Right forelimb (tissue), 1 donor: ENCODE measurements at regions not wholly inside any gene's neighbourhood (a gene's known extent, or its start where the extent isn't known, plus 50 kb on each side); places are given as distances from the start of the nearest gene placed in this dataset.
"Not testable (repeated sequence)": the region's sequence is repeated elsewhere in the genome, so short reads cannot be mapped to it uniquely, and the experiment has no call there.

Experiments used
- DNase-seq: peaks from one replicate; pipeline ENCODE4 v3.0.0-alpha.2; 2018

DNA sequence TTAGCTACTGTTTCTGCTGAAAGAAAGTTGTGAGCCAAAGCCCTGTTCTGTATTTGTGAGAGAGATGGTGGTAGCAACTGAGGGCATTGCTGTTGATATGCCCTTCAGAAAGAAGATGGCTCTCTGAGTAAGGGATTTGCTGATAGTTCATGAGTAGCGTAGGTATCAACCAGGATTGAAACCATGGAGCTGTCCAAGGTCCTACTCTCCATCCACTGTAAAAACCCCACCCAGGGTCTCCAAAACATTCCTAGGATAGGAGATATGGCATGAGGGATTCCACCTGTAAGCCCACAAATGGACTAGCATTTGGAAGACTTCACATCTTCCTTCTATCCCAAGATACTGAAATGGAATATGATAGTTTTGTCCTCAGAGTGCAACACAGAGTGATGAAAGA is 277.1 kb upstream of the PRKX start:
- DNase-seq: no peak

DNA sequence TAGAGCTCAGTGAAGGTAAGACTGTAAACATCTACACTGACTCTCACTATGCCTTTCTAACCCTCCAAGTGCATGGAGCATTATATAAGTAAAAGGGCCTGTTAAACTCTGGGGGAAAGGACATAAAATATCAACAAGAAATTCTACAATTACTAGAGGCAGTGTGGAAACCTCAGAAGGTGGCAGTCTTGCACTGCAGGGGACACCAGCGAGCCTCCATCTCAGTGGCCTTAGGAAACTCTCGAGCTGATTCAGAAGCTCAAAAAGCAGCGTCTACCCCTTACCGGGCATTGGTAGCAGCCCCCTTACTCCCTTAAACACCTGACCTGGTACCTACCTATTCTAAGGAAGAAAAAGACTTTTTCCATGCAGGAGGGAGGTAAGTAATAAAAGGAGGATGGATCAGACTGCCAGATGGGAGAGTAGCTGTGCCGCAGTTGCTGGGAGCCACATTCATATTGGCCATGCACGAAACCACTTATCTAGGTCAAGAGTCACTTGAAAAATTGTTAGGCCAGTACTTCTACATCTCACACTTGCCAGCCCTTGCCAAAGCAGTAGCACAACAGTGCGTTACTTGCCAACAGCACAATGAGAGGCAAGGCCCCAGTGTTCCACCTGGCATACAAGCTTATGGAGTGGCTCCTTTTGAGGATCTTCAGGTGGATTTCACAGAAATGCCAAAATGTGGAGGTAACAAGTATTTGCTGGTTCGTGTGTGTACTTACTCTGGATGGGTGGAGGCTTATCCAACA is 258.8 kb upstream of the PRKX start:
- not testable (repeated sequence) for DNase-seq

DNA sequence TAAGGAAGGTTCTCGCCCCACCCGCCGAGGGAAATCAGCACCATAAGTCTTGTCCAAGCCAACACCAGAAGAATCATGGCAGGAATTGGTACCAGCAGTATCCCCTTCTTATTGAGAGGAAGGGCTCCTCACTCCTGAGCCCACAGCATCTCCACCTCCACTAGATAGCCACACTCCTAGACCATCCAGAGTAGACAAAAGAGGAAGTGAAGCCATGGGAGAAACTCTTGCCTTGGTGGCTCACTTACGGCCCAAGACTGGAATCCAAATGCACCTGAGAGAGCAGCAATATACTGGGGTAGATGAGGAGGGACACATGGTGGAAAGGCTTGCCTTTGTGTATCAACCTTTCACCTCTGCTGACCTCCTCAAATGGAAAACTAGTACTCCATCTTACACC is 255.3 kb upstream of the PRKX start:
- DNase-seq: no peak

DNA sequence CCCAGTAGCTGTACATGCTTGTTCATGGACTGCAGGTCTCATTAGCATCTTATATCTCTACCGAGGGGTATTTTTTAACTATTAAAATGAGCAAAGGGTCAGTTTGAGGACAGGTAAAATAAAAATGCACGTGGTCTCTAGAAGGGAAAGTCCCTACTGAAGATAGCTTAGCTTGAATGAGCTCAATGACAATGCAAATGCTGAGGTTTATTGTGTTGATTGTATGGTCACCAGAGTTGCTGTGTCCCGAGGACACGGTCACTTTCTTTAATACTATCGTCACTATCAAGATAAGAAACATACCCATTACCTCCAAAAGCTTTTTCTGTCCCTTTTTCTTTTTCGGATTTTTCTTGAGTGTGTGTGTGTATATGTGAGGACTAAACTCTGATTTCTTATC is 250.5 kb upstream of the PRKX start:
- DNase-seq: no peak

DNA sequence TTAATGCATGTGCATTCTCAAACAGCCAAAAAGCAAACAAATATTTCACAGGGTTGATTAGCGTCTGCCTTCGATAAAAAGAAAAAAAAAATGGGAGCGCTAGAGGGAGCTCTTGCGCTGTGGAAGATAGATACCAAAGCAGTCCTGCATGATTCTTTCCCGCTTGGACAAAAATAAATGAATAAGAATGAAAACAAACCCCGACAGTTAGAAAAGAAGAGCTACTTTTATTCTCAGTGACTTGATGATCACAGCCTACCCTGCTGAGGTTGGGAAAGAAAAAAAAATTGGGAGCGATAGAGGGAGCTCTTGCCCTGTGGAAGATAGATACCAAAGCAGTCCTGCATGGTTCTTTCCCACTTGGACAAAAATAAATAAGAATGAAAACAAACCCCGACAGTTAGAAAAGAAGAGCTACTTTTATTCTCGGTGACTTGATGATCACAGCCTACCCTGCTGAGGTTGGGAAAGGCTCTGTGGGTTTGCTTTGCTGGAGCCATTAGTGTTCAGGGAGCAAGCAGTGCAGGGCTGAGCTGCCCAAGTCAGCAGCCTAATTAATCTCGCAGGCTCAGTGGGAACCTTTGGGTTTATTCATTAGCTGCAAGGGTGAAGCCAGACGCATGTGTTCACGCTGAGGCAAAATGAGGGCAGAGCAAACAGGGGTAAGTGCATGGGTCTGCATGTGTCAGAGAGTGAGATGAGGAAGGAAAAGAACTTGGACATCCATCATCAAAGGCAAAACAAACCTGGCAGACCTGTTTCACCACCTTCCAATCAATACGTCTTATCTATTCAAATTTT is 249.3 kb upstream of the PRKX start:
- DNase-seq: no peak

DNA sequence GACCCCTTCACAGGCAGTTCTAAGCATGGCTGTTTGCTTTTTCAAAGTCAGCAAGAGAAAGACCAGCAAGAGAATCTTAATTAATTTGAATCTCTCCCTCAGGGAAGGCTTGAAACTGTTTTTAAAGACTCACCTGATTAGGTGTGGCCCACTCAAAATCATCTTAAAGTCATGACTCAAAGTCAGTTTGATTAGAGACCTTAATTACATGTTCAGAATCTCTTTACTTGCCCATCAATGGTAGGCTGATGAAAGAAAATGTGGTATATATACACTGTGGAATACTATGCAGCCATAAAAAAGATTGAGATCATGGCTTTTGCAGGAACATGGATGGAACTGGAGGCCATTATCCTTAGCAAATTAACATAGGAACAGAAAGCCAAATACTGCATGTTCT is 247.5 kb upstream of the PRKX start:
- no peak for DNase-seq

DNA sequence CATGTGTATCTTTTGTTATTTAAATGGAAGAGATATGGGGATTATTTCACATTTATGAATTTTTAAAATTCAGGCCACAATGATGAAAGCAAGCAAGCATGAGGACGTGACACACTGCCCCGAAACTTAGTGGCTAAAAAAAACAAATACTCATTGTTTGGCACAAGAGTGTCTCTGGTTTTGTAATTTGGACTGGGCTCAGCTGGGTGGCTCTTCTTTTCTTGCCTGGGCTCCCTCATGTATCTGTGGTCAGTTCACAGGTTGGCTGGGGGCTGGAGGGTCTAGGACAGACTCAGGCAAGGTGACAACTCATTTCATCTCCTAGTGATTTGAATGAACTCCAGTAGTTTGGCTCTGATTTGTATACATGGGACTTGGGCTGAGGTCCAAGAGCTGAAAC is 238.4 kb upstream of the PRKX start:
- no peak for DNase-seq

DNA sequence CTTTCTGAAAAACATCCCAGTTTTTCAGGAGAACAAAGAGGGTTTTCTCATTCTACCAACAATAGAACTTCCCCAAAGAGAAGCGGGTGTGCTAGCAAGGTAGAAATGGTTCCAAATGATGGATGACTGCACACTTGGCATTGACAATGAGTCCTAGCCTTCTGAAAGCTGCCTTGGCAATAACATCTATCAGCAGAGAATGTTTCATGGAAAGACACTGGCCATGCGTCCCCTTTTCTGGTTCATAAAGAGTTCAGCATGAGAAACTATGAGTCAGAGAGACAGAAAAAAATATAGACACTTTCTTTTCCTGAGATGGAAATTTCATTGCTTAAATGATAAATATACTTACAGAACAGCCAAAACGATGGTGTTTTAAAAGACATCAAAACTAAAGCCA is 236.9 kb upstream of the PRKX start:
- no peak for DNase-seq

DNA sequence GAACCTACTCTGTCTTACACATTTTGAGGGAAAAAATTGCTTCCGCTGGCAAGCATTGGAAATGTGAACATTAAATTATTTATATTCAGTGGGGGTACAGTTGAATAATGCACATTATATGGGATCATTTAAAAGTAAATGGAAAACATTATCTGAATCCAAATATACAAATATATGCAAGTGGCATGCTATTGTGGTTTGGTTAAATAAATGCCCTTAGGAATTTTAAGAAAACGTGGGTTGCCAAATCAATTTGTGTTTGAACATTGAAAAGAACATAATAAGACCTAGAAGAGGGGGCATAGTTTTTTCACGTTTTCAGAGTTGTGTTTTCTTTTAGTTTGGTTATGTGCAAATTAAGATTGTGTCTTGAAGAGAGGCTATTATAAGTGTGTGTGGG is 230.5 kb upstream of the PRKX start:
- no peak for DNase-seq

DNA sequence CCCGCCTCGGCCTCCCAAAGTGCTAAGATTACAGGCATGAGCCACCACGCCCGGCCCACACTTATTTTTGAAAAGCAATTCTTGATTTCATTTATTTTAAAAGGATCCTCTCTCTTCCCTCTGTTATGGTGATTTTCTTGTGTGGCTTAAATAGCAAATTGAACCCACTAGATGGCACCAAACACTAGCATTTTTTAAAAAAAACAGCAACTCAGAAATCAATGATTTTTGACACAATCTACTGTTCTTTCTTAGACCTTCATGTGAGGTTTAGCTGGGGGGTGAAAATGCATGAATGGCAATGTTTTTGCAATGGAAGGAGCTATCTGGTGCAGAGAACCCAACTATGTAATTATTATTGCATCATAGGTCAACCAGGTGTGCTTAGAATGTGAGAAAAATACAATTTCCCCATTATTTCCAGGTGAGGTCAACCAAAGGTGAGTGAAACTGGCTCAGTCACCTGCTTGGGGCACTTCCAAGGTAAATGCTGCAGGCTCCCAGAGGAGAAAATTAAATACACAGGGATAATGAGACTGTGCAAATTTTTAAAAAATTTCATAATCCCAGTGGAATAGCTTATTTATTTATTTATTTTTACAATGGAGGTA is 226.7 kb upstream of the PRKX start:
- DNase-seq: no peak

DNA sequence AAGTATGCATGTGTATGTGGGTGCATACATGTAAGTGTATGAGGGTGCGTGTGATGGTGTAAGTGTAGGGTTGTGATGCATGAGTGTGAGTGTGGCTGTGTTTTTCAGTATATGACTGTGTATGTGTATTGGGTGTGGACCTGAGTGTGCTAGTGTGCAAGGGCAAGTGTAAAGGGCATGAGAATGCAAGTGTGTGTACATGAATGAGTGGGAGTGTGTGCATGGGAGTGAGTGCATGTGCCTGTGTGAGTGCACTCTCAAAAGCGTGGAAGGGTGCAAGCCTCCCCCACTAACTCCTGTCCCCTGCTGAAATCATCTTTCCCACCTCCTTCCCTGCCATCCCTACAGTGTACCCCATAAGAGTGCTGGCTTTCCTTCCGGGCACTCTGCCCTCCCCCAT is 225.1 kb upstream of the PRKX start:
- DNase-seq: no peak

DNA sequence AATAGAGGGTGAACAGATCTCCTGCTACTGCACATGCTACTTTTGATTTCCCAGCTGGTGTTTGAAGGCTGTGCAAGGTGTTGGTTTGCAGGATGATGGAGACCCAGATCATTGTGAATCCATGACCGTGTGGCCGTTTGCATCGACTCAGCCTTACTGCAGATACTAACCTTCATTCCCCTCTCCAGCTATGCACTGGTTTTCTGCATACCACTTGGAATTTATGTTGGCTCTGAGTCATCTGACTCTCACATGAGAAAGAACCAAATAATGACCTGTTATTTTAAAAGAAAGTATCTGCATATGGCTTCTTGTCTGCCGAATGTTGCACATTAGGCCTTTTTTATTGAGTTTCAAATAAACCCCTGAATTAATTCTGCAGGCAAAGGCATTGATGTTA is 221.7 kb upstream of the PRKX start:
- not testable (repeated sequence) for DNase-seq

DNA sequence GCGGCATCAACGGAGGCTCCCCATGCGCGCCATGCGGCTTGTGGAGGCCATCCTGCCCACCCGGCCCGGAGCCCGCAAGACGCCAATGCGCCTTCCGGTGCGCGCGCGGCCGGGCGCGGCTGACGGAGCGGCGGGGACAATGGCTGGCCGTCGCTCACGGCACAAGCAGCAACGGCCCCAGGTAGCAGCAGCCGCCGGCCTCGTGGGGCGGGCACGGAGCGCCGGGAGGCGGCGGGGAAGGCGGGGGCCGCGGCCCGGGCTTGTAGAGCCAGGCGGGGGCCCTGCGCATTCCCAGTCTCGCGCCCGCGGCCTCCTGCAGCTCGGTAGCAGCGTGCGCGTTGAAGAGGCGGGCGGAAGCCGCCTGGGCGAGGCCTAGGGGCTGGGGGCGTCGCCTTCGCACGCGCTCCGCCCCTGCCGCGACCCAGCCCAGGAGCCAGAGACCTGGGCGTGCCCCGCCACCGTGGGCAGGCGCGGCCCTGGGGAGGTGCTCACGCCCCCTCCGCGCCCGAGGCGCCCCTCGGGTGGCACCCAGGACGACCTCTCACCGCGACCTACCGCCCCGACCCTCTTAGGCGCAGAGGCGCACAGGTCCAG is 207.1 kb upstream of the PRKX start:
- DNase-seq: not testable (repeated sequence)

DNA sequence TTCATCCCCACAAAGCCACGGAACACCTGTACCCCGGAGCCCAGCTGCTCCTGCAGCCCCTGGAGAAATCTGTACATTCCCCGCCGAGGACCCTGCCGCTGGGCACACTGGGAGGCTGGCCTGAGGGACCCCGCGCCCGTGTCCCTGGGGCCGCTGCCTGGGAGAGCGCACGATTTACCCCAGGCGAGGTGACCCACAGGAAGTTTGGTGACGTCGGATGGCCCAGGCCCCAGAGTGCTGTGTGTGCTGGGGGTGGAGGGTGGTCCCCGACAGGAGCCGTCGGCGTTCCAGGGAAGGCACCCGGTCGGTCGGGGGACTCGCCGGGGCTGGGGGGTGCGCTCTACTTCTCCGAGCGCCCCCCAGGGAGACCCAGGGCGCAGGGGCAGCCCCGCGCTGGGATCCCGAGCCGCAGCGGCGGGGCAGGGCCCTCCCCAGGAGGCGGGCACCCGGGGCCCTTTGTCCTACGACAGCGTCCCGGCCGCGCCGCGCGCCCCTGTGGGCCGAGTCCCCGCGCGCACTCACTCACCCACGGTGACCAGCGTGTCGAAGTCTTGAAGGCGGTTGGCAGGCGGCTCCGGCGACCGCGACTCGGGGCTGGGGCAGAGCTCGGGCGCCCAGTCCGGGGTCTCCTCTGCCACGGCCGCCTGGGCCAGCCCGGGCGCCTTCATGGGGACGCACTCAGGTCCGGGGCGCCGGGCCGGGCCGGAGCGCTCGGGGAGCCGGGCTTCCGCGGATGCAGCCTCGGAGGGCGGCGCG is 206.4 kb upstream of the PRKX start:
- DNase-seq: not testable (repeated sequence)

DNA sequence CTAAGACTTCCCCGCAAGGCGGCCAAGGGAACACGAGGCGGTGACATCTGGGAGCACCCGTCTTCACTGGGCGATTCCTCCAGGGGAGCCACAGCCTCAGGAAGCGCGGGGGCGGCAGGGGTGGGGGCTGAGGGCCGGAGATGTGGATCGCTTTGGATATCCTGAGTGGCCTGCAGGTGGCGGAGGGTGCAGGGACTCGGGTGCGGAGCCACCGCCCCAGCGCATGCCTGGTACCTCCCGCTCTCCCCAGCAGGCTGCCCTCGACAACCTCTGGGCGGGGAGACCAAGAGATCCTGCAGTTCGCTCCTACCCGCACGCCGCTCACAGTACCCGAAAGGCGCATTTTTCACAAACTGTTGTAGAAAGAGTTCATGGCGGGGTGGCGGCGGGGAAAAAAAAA is 201.4 kb upstream of the PRKX start:
- DNase-seq: not testable (repeated sequence)

DNA sequence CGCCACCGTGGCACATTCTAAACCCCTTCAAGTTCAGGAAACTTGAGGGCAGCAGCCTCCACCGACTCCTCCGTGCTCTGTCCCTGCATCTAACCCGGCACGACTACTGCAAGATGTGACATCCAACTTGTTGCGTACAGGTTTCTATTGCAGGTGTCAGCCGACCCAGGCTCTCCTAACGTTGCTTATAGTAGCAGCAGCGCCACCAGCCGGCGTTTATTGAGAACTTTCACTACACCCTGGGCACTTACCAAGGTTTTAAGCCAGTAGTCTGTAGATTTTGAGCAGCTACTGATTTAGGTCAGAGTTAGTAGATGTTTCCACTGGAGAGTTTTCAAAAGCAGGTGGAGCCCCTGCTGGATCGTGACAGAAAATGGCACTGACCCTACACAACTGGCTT is 200.6 kb upstream of the PRKX start:
- not testable (repeated sequence) for DNase-seq

DNA sequence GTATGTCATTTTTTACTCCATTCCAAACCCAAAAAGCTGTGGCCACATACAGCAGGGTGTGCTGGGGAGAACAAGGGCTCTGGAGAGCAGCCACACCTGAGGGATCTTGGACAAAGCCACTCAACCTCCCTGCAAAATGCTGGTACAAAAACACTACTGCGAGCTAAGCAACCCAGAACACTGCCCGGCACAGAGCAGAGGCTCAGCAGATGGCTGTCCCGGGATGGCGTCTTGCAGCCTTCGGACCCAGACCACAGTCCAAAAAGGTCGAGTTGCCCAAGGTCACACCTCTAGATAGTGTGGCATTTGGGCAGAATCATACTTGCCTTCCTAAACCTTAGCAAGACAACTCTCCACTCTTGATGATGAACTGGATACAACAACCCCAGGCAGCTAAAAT is 197.6 kb upstream of the PRKX start:
- not testable (repeated sequence) for DNase-seq

DNA sequence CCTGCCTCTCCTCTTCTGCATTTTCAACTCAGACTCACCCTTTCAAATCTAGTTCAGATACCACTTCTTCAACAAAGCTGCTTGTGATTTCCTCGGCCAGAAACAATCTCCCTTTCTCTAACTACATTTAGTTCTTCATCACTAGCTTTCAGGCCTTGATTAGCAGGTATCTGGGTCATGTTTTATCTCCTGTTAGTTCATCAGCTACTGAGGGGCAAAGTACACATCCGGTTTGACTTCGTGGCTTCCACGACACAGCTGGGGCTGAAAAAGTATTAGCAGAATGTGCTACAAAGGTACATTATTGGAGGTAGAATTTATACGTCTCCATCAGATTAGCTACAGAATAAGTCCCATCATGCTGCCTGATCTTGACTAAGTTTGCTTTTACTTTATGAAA is 197.2 kb upstream of the PRKX start:
- not testable (repeated sequence) for DNase-seq

DNA sequence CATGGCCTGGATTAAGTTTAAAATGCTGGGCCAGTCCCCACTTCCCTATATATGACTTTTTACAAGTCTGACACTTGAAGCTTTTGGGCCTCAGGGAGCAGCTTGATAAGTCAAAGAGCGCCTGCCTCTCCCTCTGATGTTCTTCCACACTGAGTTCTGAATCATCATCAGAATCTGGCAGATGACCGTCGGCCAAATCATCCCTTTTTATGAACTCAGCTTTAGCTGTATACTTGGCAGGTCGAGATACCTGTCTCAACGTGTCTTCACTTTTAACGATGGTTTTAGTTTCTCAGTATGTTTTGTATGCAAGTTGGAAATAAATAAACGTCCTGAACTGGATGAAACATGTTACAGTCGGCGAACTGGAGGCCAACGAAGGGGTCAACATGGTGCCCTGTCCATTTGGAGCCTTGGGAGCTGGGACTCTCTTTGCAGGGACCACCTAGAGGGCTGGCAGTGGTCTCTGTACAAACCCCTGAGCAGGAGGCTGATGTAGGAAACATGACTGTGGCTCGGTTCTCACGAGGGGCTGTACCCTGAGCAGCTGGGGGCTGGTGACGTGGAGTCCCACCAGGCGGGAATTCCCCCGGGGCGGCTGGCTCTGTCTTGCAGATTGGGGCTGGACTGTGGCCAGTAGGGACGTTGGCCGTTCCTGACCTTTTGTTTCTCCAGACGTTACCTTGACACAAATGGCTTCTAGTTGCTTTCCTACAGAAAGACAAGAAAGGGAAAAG is 192.2 kb upstream of the PRKX start:
- DNase-seq: not testable (repeated sequence)

DNA sequence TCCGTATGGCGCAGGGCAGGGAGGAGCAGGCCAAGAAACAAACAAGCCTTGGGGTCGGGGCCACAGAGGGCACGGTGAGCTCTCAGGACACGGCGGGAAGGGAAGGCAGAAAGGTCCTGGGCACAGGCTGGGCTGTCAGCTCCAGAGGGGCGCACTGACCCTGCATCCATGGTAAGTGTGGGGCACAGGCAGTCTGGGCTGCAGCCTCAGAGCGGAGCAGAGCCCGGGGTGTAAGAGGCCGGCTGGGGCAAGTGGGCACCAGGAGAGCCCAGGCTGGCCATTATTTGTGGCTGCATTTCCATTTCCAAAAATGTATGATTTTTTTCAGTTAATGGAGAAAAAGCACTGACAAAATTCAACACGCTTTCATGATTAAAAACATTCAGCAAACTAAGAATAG is 188.8 kb upstream of the PRKX start:
- not testable (repeated sequence) for DNase-seq

DNA sequence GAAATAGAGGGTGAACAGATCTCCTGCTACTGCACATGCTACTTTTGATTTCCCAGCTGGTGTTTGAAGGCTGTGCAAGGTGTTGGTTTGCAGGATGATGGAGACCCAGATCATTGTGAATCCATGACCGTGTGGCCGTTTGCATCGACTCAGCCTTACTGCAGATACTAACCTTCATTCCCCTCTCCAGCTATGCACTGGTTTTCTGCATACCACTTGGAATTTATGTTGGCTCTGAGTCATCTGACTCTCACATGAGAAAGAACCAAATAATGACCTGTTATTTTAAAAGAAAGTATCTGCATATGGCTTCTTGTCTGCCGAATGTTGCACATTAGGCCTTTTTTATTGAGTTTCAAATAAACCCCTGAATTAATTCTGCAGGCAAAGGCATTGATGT is 183.3 kb upstream of the PRKX start:
- DNase-seq: not testable (repeated sequence)

DNA sequence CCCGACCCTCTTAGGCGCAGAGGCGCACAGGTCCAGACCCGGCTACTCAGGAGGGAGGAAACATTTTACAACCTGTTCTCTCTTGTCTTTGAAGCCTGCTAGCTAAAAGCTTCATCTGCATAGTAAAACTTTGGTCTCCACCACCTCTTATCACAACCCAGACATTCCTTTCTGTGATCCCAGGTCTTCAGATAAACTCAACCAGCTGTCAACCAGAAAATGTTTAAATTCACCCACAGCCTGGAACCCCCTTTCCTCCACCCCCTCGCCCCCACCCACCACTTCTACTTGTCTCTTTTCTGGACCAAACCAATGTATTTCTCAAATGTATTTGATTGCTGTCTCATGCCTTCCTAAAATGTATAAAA is 169.1 kb upstream of the PRKX start:
- DNase-seq: not testable (repeated sequence)
